GM21825 (cell line): ENCODE measurements at regions not wholly inside any gene's neighbourhood (a gene's known extent, or its start where the extent isn't known, plus 50 kb on each side); places are given as distances from the start of the nearest gene placed in this dataset.
"Not testable (repeated sequence)": the region's sequence is repeated elsewhere in the genome, so short reads cannot be mapped to it uniquely, and the experiment has no call there.

Experiments used
- ATAC-seq: cut with Tn5 transposase; IDR thresholded peaks from one replicate; pipeline ENCODE4 v1.9.1; 2021; ENCODE audit warnings: mild to moderate bottlenecking, moderate library complexity; ENCODE audit not compliant: unreplicated experiment

GRCh38 chr9:108766626-108767161 is 89.1 kb downstream of the ACTL7B start:
- ATAC-seq = no peak

- no peak for ATAC-seq
Measured at GRCh38 chr9:108765265-108765664, 90.5 kb downstream of the ACTL7B start.

DNA sequence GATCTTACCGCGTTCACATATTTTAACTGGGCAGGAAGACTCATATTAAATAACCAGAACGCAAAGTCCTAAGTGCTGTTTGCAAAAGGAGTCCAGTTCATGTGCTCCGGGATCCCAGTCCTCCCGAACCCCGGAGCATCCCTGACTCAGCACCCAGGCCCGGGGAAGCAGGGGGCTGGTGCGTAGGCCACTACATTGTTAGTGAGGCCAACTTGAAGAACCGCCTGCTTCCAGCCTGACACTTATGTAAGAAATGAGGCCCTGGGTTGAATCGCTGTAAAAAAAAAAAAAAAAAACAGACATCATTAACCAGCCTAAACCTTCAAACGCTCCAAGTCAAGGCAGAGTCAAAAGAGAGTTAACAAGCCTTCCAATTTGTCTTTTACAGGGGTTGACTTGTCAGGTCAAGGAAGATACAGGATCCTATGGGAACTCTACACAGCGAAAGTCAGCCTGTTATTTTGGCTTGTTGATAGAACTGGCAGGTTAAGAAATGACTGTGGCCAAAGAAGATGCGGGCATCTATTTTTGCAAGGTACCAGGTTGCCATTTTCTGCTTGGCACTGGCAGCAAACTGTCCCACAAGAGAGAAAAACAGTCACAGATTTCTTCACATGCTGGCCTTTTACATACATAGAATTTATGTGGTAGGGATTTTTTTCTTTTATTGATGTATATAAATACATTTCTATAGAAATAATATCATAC is 93.3 kb downstream of the ACTL7B start:
- no peak for ATAC-seq

DNA sequence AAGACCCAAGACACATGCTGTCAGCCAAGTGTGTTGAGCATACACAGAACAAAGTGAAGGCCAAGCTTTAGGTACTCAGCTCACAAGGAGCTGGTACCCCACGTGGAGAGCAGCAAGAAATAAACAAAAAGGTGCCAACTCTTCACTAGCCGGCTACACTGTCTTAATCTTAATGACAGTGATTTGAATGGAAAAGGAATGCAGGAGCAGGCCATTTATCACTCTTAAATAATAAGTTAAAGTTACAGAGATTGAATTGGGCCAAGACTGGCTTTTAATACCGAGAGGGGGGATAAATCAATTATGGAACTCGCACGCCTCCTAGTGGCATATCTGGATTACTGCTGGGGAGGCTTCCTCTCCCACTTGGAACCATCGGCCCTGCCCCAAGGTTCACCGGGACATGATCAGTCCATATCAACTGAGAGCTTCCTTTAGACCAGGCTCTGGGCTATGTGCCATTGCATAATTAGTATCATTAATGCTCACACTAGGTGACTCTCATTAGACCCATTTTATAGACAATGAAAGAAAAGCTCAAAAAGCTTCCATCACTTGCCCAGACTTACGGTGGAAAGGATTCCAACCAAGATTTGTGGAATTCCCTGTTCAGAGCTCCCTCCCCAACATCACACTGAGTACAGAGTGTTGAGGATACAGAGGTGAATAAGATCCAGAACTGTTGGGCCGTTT is 94.0 kb downstream of the ACTL7B start:
- no peak for ATAC-seq

- no peak for ATAC-seq
Measured at GRCh38 chr9:108760841-108761240, 94.9 kb downstream of the ACTL7B start.

DNA sequence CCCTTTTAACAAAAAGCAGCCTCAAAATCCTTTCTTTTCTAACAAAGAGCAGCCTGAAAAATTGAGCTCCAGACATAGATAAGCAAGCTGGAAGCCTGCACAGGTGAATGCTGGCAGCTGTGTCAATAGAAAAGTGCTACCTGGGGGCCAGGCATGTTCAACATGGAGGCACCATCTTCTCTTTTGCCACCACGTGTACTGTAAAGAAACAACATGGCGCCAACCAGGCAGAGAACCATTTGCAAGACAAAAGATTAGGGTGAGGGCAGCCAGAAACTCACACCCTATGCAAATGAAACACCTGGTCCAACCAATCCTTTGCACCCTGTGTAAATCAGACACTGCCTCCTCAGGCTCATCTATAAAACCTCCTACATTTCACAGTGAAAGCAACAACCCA is 96.0 kb downstream of the ACTL7B start:
- ATAC-seq = no peak

GRCh38 chr9:108759399-108759798 is 96.4 kb downstream of the ACTL7B start:
- no peak for ATAC-seq

GRCh38 chr9:108756746-108757490 is 98.9 kb downstream of the ACTL7B start:
- no peak for ATAC-seq

DNA sequence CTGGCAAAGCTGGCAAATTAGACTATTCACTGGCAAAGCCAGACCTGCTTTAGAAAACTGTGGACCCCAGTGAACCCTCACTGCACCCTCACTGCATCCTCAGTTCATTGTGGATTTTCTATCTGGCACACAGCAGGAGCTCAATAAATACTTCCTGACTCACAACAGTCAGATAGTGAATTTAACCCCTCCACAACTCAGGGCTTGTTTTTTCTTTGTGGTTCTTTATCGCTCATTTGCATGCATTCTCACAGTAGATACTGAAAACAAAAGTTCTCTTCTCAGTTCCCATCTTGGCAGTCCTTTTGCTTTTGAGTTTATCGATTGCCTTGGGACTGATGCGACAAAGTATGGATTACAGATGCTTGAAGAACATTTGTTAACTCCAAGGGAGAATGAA is 99.8 kb downstream of the ACTL7B start:
- peak; percentile 77 for ATAC-seq

- ATAC-seq = no peak
Measured at GRCh38 chr9:108751369-108751768, 104.4 kb downstream of the ACTL7B start.

DNA sequence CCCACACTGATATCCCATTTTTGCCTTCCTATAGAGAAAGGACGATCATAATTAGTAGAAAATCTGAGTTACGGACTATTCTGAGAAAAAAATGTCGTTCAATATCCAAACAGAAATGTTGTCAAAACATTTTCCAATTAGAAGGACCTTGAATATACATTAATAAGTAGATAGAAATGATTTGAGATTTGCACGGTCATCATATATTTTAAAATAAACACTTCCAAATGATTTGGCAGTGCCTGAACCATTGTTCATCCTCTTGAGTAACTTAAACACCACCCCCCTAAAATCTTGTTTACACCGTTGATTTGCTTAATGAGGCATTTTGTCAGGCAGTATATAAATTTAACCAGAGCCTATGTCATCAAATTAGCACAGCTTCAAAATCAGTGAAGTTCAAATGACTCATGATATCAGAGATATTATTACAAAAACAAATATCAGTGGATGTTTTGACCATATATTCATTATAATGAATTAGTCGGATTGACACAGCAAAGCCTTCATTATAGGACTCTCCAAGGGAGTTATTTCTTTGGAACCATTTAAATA is 105.0 kb downstream of the ACTL7B start:
- ATAC-seq = no peak

GRCh38 chr9:108748776-108749175 is 107.0 kb downstream of the ACTL7B start:
- ATAC-seq = no peak

DNA sequence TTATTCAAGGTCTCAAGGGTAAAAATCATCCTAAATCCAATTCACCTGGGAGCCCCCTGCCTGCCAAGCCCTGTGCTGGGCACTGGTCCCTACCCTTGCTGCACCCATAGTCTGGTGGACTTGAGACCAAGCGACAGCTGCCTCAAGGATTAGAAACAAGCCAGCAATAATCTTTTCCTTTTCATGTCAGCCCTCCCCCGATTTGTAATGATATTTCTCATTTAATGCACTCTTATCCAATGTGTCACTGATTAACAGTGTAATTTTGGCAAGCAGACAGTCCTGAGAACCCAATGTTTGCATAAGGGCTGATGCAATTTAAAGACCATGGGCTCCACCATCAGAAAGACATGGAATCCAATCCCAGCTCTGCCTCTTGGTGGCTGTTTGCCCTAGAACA is 108.9 kb downstream of the ACTL7B start:
- no peak for ATAC-seq

GRCh38 chr9:108746001-108746400 is 109.8 kb downstream of the ACTL7B start:
- ATAC-seq = no peak

- ATAC-seq = no peak
Measured at GRCh38 chr9:108744641-108745040, 111.1 kb downstream of the ACTL7B start.

- no peak for ATAC-seq
Measured at GRCh38 chr9:108743901-108744371, 111.8 kb downstream of the ACTL7B start.

- no peak for ATAC-seq
Measured at GRCh38 chr9:108743416-108743815, 112.4 kb downstream of the ACTL7B start.

DNA sequence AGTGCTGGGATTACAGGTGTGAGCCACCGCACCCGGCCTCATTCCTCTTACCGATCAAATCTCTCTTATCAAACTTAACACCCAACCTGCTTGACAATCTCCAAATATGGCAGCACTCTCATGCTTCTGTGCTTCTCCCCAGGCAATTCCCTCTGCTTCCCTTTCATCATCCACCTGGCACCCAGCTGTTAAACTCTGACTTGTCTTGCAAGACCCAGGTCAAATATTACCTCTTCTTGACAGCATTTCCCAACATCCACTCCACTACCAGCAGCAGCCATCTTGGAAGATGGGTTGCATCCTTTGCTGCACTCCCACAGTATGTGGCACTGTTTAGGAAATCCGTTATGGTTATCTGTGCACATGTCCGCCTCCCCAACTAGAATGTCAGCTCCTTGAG is 113.6 kb downstream of the ACTL7B start:
- ATAC-seq = no peak

GRCh38 chr9:108731292-108731691 is 124.5 kb downstream of the ACTL7B start:
- ATAC-seq = not testable (repeated sequence)

GRCh38 chr9:108727580-108728111 is 128.1 kb downstream of the ACTL7B start:
- ATAC-seq = no peak

GRCh38 chr9:108724652-108725051 is 131.1 kb downstream of the ACTL7B start:
- ATAC-seq = no peak
